Hepatocyte (in vitro differentiated cells): ENCODE measurements at regions not wholly inside any gene's neighbourhood (a gene's known extent, or its start where the extent isn't known, plus 50 kb on each side); places are given as distances from the start of the nearest gene placed in this dataset.

Source experiments
- DNase-seq: peaks from one replicate; pipeline ENCODE4 v3.0.0-alpha.2; 2016; ENCODE audit warnings: low spot score
- H2AFZ ChIP-seq: fragments of 200-600 bp; sonication (generic); 2 replicates; pipeline ENCODE4 v1.6.0; 2016; ENCODE audit warnings: antibody characterized with exemption, mild to moderate bottlenecking
- H3K27ac ChIP-seq: fragments of 200-600 bp; sonication (generic); 2 replicates; pipeline ENCODE4 v1.5.1; 2016; ENCODE audit warnings: mild to moderate bottlenecking
- H3K27me3 ChIP-seq: fragments of 200-600 bp; sonication (generic); 2 replicates; pipeline ENCODE4 v1.6.1; 2016
- H3K36me3 ChIP-seq: fragments of 200-600 bp; sonication (generic); replicated peaks from 2 replicates; pipeline ENCODE4 v1.5.1; 2016; ENCODE audit warnings: low read depth; ENCODE audit not compliant: insufficient read depth
- H3K4me1 ChIP-seq: fragments of 200-600 bp; sonication (generic); 2 replicates; pipeline ENCODE4 v1.5.1; 2016; ENCODE audit warnings: mild to moderate bottlenecking, moderate library complexity; ENCODE audit not compliant: insufficient read depth
- H3K4me2 ChIP-seq: fragments of 200-600 bp; sonication (generic); 2 replicates; pipeline ENCODE4 v1.6.0; 2016
- H3K4me3 ChIP-seq: fragments of 200-600 bp; sonication (generic); 2 replicates; pipeline ENCODE4 v1.5.1; 2016; ENCODE audit warnings: mild to moderate bottlenecking
- H3K79me2 ChIP-seq: fragments of 200-600 bp; sonication (generic); 2 replicates; pipeline ENCODE4 v1.6.0; 2017; ENCODE audit warnings: mild to moderate bottlenecking
- H3K9me2 ChIP-seq: fragments of 200-600 bp; sonication (generic); replicated peaks from 2 replicates; pipeline ENCODE4 v1.6.0; 2017; ENCODE audit warnings: mild to moderate bottlenecking; ENCODE audit not compliant: insufficient read depth
- H3K9me3 ChIP-seq: fragments of 200-600 bp; sonication (generic); 2 replicates; pipeline ENCODE4 v1.5.1; 2016; ENCODE audit warnings: low read depth, mild to moderate bottlenecking
- H4K20me1 ChIP-seq: fragments of 200-600 bp; sonication (generic); 2 replicates; pipeline ENCODE4 v1.6.0; 2016; ENCODE audit warnings: mild to moderate bottlenecking; ENCODE audit not compliant: insufficient read depth, poor library complexity, severe bottlenecking
- EZH2 ChIP-seq: fragments of 200-600 bp; sonication (generic); IDR thresholded peaks from 2 replicates; pipeline ENCODE4 v1.6.1; 2016; ENCODE audit warnings: antibody characterized with exemption, mild to moderate bottlenecking, borderline replicate concordance
- EZH2phosphoT487 ChIP-seq: fragments of 200-600 bp; sonication (generic); IDR thresholded peaks from one replicate; pipeline ENCODE4 v1.6.1; 2018; ENCODE audit warnings: antibody characterized with exemption, mild to moderate bottlenecking, low read depth, moderate library complexity; ENCODE audit not compliant: unreplicated experiment, severe bottlenecking
- WGBS: methylation state at CpG from one replicate; pipeline ENCODE4 v1.1.6; 2016; ENCODE audit warnings: low lambda C conversion rate; ENCODE audit errors: missing lambda C conversion rate; 5-methylcytosine and 5-hydroxymethylcytosine counted together
- TF ChIP-seq, protein P1 (sequence below): fragments of 200-600 bp; sonication (generic); IDR thresholded peaks from 2 replicates; pipeline ENCODE4 v1.5.1; 2016; ENCODE audit warnings: antibody characterized with exemption, mild to moderate bottlenecking; ENCODE audit not compliant: poor library complexity

DNA sequence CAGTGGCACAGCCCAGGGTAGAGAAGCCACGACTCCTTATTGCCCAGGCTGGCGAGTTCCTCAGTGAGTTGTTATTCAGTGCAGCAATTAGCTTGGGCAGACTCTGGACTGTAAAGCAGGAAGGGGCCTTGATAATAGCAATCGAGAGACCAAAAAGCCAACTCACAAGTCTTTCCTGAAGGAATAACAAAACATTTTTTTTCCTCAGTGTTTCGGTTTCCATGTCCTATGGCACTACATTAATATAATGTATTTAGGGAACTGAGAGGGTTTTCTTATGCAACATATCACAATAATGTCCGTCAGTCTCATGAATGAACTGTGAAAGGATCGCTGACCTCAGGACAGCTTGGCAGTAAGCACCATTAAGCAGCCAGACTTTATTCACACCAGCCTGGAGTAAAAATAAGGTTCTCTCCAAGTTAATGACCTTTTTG lies 248.9 kb upstream of the TBL1XR1 start:
- no peaks in the 10 kb centered on the region for H3K9me3 ChIP-seq
- H4K20me1 ChIP-seq, result no peaks in the 10 kb centered on the region
- H3K27ac ChIP-seq, result peak overlapping the region; percentile 78
- TF ChIP-seq EZH2phosphoT487, result no peak
- no peak for TF ChIP-seq EZH2
- TF ChIP-seq, protein P1, sequence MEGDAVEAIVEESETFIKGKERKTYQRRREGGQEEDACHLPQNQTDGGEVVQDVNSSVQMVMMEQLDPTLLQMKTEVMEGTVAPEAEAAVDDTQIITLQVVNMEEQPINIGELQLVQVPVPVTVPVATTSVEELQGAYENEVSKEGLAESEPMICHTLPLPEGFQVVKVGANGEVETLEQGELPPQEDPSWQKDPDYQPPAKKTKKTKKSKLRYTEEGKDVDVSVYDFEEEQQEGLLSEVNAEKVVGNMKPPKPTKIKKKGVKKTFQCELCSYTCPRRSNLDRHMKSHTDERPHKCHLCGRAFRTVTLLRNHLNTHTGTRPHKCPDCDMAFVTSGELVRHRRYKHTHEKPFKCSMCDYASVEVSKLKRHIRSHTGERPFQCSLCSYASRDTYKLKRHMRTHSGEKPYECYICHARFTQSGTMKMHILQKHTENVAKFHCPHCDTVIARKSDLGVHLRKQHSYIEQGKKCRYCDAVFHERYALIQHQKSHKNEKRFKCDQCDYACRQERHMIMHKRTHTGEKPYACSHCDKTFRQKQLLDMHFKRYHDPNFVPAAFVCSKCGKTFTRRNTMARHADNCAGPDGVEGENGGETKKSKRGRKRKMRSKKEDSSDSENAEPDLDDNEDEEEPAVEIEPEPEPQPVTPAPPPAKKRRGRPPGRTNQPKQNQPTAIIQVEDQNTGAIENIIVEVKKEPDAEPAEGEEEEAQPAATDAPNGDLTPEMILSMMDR, result no peak
- H3K36me3 ChIP-seq, result no peaks in the 10 kb centered on the region
- peak overlapping the region; percentile 25 for H3K4me2 ChIP-seq
- H2AFZ ChIP-seq, result peak overlapping the region; percentile 12
- DNase-seq, result no peak
- peaks cover 13% of the 10 kb centered on the region for H3K4me1 ChIP-seq
- WGBS, result 70% methylated on average over 6 of the region's 6 CpGs
- H3K9me2 ChIP-seq, result no peaks in the 10 kb centered on the region
- no peaks in the 10 kb centered on the region for H3K27me3 ChIP-seq
- no peaks in the 10 kb centered on the region for H3K79me2 ChIP-seq
- no peak overlapping the region for H3K4me3 ChIP-seq

DNA sequence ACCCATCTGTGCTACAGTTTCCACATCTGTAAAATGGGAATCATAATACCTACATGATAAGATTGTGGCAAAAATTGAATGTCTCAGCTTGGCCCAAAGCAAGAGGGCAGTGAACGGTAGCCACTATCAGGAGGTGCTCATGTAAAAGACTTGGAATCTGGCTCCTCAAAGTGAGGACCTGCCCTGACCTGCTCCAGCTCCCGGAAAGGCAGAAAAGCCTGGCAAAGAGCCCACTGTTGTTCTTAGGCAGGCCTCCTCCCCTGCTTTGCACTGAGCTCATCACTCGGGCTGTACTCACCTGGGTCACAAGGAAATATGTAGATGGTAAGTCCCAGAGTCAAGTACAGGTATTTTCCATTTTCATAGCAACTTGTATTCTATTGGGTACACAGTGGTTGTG lies 250.7 kb upstream of the TBL1XR1 start:
- Histone ChIP-seq H3K27me3 (no peaks in the 10 kb centered on the region), H3K4me1 (peaks cover 22% of the 10 kb centered on the region), H3K4me3 (no peak overlapping the region), H3K4me2 (no peak overlapping the region), H3K9me2 (no peaks in the 10 kb centered on the region), H3K36me3 (no peaks in the 10 kb centered on the region), H2AFZ (no peak overlapping the region), H3K27ac (peak overlapping the region; percentile 73), H3K79me2 (no peaks in the 10 kb centered on the region), H4K20me1 (no peaks in the 10 kb centered on the region), H3K9me3 (no peaks in the 10 kb centered on the region)
- WGBS, result 83% methylated on average over 3 of the region's 3 CpGs
- DNase-seq, result no peak
- TF ChIP-seq EZH2, result no peak
- TF ChIP-seq, protein P1, result no peak
- TF ChIP-seq EZH2phosphoT487, result no peak

DNA sequence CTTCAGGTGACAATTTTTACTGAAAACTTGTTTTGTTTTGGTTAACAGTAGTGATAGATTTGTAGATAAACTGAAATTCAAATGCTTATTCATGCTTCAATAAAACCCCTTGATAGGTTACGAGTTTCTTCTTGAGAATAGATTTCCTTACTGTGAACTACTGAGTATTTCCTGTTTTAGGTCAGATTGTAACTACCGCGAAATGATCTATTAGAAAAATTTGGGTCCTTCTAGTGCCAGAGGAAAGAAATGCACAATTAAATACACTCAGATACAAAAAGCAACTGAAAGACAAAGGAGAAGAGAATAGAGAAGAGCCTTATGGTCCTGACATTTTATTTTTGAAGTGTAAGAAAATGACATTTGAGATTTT lies 251.7 kb upstream of the TBL1XR1 start:
- Histone ChIP-seq H3K27ac (peak overlapping the region; percentile 73), H3K4me2 (no peak overlapping the region), H3K27me3 (no peaks in the 10 kb centered on the region)

More for the DNA sequence above, 251.7 kb upstream of the TBL1XR1 start:
- no peak for DNase-seq
- Histone ChIP-seq H3K9me2 (no peaks in the 10 kb centered on the region), H2AFZ (no peak overlapping the region), H3K4me1 (peaks cover 22% of the 10 kb centered on the region), H3K9me3 (no peaks in the 10 kb centered on the region), H4K20me1 (no peaks in the 10 kb centered on the region), H3K4me3 (no peak overlapping the region), H3K79me2 (no peaks in the 10 kb centered on the region), H3K36me3 (no peaks in the 10 kb centered on the region)
- WGBS, result 88% methylated on average over 3 of the region's 3 CpGs
- TF ChIP-seq EZH2 (no peak), EZH2phosphoT487 (no peak)
- TF ChIP-seq, protein P1, result no peak
